ENCODE measurements at regions not wholly inside any gene's neighbourhood (a gene's known extent, or its start where the extent isn't known, plus 50 kb on each side); places are given as distances from the start of the nearest gene placed in this dataset.

GRCh38 chr19:28607066-28607583, 605.8 kb downstream of the UQCRFS1 start:
- no peak for TF ChIP-seq CTCF (IDR thresholded peaks at IDR 0.05 in 8 of 11, conservative IDR thresholded peaks at IDR 0.05 in 3 of 11)
- no peak for TF ChIP-seq POLR2A (IDR thresholded peaks at IDR 0.05)
- TF ChIP-seq POLR2AphosphoS5 (IDR thresholded peaks at IDR 0.05): no peak

Data from spleen (tissue), 7 donors.